NB4 (cell line): ENCODE measurements at regions not wholly inside any gene's neighbourhood (a gene's known extent, or its start where the extent isn't known, plus 50 kb on each side); places are given as distances from the start of the nearest gene placed in this dataset.

Source experiments
- DNase-seq: peaks from one replicate; pipeline ENCODE4 v3.0.0; 2010; ENCODE audit warnings: low read depth
- H3K4me3 ChIP-seq: one replicate; pipeline ENCODE4 v1.5.1; 2011; ENCODE audit warnings: mild to moderate bottlenecking, low read depth, low read length, moderate library complexity
- MYC ChIP-seq: IDR thresholded peaks from 2 replicates; pipeline ENCODE4 v1.6.1; 2011; ENCODE audit warnings: low read depth, low read length
- POLR2A ChIP-seq: IDR thresholded peaks from 2 replicates; pipeline ENCODE4 v1.6.1; 2011; ENCODE audit warnings: mild to moderate bottlenecking; ENCODE audit not compliant: insufficient read length; ENCODE audit errors: extremely low read depth
- TF ChIP-seq, protein P1 (sequence below): IDR thresholded peaks from one replicate; pipeline ENCODE4 v1.5.1; 2012; ENCODE audit warnings: low read depth, low read length
- TF ChIP-seq, protein P2 (sequence below): IDR thresholded peaks from 2 replicates; pipeline ENCODE4 v1.6.1; 2011; ENCODE audit warnings: low read depth, low read length

DNA sequence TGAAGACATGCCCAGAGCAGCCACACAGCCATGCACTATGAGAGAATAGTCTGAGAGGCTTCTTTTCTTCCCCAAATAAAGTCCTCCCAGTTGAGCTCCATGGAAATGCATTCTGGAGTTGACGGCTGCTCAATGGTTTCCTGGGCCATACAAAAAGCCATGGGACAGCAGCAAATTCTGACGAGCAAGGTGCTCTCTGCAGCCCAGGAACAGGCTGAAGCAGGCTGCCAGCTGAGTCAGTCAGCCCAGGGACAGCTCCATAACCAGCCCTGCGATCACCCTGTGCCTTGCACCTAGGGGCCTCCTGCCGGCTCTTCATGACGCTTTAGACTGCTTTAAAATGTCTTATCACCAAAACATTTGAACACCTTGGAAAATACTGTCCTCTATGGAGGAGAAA, 256.3 kb upstream of the CHRNA7 start:
- TF ChIP-seq, protein P1, sequence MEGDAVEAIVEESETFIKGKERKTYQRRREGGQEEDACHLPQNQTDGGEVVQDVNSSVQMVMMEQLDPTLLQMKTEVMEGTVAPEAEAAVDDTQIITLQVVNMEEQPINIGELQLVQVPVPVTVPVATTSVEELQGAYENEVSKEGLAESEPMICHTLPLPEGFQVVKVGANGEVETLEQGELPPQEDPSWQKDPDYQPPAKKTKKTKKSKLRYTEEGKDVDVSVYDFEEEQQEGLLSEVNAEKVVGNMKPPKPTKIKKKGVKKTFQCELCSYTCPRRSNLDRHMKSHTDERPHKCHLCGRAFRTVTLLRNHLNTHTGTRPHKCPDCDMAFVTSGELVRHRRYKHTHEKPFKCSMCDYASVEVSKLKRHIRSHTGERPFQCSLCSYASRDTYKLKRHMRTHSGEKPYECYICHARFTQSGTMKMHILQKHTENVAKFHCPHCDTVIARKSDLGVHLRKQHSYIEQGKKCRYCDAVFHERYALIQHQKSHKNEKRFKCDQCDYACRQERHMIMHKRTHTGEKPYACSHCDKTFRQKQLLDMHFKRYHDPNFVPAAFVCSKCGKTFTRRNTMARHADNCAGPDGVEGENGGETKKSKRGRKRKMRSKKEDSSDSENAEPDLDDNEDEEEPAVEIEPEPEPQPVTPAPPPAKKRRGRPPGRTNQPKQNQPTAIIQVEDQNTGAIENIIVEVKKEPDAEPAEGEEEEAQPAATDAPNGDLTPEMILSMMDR = no peak
- TF ChIP-seq, protein P2, sequence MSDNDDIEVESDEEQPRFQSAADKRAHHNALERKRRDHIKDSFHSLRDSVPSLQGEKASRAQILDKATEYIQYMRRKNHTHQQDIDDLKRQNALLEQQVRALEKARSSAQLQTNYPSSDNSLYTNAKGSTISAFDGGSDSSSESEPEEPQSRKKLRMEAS = no peak
- no peak for TF ChIP-seq POLR2A
- no peak for TF ChIP-seq MYC
- H3K4me3 ChIP-seq = no peak overlapping the region
- DNase-seq = no peak

DNA sequence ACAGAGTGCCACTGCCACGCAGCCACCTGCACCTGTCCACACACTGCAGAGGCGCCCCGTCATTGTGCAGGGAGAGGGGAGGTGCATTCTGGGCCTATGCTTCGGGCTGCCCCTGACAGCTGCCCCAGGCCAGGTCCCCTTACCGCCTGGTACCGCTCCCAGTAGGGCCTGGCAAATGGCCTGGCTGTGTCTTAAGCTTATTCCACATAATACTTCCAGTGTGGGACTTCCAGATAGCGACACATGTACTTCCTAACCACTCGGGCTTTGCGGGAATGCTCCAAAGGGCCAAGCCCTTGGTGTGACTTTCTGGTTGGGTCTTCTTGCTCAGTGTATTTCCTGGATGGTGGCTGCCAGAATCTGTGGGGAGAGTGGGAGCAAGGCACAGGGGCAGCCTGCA, 254.3 kb upstream of the CHRNA7 start:
- TF ChIP-seq, protein P1 = no peak
- no peak overlapping the region for H3K4me3 ChIP-seq

DNA sequence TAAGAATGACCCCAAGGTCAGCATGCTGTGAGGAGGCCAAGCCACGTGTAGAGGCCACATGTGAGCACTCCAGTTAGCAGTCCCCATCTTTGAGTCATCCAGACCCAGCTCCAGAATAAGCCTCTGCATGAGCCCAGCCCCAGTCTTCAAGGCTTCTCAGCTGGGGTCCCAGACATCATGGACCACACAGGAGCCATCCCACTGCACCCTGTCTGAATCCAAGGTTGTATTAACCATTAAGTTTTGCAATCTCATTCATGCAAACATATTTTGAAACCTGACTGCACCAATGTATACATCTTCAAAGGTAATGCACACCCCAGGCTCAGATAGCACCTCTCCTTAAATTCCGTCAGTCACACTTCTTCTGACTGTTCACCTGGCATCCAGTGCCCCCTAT, 249.1 kb upstream of the CHRNA7 start:
- no peak for DNase-seq
- no peak overlapping the region for H3K4me3 ChIP-seq
- TF ChIP-seq, protein P2 = no peak
- TF ChIP-seq MYC = no peak
- TF ChIP-seq, protein P1 = no peak
- TF ChIP-seq POLR2A = no peak

More for the DNA sequence above, 254.3 kb upstream of the CHRNA7 start:
- DNase-seq = no peak

DNA sequence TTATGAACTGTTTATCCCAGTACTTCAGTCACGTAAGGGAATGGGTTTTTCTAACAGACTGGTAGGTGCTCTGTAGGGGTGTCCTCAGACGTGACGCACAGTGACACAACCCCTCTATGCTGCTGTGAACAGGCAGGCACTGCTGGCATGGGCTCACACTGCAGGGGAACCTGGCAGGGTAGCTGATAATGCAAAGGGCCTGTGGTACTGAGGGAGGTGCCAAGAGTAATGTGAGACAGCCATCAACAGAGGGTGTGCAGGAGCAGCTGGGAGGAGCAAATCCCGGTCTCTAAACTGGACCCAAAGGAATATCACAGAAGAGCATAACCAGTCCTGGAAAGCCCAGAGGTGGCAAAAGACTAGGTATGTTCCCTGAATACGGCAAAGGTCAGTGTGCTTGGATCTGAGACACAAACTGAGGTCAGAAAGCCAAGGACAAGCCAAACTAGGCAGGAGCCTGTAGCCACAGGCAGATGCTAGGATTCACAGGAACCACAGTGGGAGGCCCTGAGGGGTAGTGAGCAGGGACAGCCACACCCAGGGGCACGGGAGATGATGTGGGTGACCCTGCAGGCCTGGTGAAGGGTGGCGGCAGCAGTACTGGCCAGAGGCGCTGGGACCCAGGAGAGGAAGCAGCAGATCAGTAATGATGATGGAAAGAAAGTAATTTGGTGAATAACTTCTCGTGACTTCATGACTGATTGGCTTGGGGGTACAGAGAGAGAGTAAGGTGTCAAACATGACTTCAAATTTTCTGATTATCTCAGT, 248.1 kb upstream of the CHRNA7 start:
- no peak for DNase-seq
- H3K4me3 ChIP-seq = no peak overlapping the region

DNA sequence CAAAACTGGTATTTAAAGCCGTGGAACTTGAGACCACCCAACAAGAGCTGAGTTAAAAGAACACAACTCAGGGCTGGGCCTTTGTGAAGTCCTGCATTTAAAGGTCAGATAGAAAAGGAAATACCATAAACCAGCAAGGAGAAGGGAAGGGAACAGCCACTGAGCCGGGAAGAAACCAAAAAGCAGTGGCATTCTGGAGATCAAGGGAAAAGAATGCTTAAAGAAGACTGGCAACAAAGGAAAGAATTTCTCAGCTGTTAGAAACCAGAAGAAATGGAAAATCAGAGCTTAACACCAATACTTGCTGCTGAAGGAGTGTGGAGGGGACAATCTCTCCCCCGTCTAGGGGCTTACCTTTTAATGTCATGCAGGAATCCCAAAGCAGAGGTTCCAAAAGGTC, 247.4 kb upstream of the CHRNA7 start:
- DNase-seq = no peak

More for the DNA sequence above, 248.1 kb upstream of the CHRNA7 start:
- TF ChIP-seq, protein P1 = no peak
- TF ChIP-seq MYC (no peak), POLR2A (no peak)
- TF ChIP-seq, protein P2 = no peak

More for the DNA sequence above, 247.4 kb upstream of the CHRNA7 start:
- TF ChIP-seq, protein P2 = no peak
- TF ChIP-seq MYC = no peak
- no peak for TF ChIP-seq POLR2A
- TF ChIP-seq, protein P1 = no peak
- no peak overlapping the region for H3K4me3 ChIP-seq
